Sigmoid colon (tissue), 4 donors: ENCODE measurements at regions not wholly inside any gene's neighbourhood (a gene's known extent, or its start where the extent isn't known, plus 50 kb on each side); places are given as distances from the start of the nearest gene placed in this dataset.

ENCODE experiments used
- POLR2A ChIP-seq, 2 donors: fragments of 450-650 bp; IDR thresholded peaks; one replicate each; pipeline ENCODE4 v1.6.1; 2016; ENCODE audit warnings: antibody characterized with exemption in 2 of 2, mild to moderate bottlenecking in 2 of 2, moderate library complexity in 2 of 2
- POLR2AphosphoS5 ChIP-seq, 4 donors: sonication (generic); formaldehyde crosslinking; IDR thresholded peaks; one replicate each; pipeline ENCODE4 v1.6.1; 2017; ENCODE audit warnings: antibody characterized with exemption in 4 of 4
- TF ChIP-seq, protein P1 (sequence below), 4 experiments: fragments of 450-650 bp in 3 of 4; fragments of 200-600 bp in 1 of 4; IDR thresholded peaks; one replicate each; pipeline ENCODE4 v1.5.1; 2016 to 2019; ENCODE audit warnings: antibody characterized with exemption in 4 of 4, mild to moderate bottlenecking in 3 of 4, moderate library complexity in 2 of 4

DNA sequence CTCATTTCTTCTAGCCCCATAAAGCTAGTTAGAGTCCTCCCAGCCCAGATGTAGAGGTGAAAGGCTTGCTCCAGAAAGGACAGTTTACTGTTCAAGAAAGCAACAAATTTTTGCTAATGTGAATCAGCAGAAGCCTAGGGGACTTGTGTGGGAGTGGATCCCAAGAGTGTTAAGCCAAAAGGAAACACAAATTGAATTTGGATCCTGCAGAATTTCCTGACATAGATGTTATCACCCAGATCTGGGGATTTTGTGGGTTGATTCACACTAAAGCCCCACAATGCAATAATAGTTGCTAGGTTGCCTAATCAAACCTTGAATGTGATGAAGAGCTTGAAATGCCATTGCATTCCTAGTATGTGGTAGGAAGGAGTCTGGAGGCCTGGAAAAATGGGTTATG is 135.2 kb upstream of the HS3ST3A1 start:
- TF ChIP-seq, protein P1, sequence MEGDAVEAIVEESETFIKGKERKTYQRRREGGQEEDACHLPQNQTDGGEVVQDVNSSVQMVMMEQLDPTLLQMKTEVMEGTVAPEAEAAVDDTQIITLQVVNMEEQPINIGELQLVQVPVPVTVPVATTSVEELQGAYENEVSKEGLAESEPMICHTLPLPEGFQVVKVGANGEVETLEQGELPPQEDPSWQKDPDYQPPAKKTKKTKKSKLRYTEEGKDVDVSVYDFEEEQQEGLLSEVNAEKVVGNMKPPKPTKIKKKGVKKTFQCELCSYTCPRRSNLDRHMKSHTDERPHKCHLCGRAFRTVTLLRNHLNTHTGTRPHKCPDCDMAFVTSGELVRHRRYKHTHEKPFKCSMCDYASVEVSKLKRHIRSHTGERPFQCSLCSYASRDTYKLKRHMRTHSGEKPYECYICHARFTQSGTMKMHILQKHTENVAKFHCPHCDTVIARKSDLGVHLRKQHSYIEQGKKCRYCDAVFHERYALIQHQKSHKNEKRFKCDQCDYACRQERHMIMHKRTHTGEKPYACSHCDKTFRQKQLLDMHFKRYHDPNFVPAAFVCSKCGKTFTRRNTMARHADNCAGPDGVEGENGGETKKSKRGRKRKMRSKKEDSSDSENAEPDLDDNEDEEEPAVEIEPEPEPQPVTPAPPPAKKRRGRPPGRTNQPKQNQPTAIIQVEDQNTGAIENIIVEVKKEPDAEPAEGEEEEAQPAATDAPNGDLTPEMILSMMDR (IDR thresholded peaks at IDR 0.05), result no peak
- TF ChIP-seq POLR2AphosphoS5 (IDR thresholded peaks at IDR 0.05) (no peak), POLR2A (IDR thresholded peaks at IDR 0.05) (no peak)
